NOMO-1 (cell line): ENCODE measurements at regions not wholly inside any gene's neighbourhood (a gene's known extent, or its start where the extent isn't known, plus 50 kb on each side); places are given as distances from the start of the nearest gene placed in this dataset.

Experiments
- DNase-seq, 2 experiments: peaks; one replicate each; lab custom pipeline; 2025; ENCODE audit not compliant: unreplicated experiment in 2 of 2; lab: John Stamatoyannopoulos, UW

DNA sequence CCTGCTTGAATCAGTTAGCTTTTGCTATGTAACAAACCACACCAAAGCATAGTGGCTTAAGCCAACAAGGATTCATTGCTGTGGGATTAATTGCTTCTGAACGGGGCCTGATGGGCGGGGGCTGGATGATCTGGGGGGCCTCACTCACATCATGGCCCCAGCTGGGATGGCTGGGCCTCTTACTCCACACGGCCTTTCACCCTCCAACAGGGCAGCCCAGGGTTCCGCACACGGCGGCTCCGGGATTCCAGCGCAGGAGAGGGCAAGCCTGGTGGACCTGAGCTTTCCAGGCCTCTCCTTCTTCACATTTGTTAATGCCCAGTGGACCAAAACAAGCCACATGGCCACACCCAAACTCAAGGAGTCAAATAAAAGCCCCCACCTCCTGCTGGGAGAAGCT lies 86.3 kb upstream of the PHLPP1 start:
- no peak for DNase-seq

DNA sequence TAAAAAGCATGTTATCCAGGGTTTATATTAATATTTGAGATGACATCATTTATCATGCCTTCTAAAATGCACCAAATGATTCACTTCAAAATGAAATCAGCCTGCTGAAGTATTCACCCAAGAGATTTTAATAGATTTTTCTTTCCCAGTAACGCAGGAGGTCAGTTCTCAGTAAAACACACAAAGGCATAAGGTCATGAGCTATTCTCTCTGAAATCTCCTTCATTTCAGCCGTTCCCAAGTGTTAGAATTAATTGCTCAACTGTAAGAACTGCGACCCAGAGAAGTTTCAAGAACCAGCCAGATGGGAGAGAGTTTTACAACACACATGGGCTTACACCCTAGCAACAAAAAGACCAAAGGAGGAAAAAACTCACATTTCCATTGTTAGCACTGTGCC lies 84.2 kb upstream of the PHLPP1 start:
- DNase-seq = no peak

DNA sequence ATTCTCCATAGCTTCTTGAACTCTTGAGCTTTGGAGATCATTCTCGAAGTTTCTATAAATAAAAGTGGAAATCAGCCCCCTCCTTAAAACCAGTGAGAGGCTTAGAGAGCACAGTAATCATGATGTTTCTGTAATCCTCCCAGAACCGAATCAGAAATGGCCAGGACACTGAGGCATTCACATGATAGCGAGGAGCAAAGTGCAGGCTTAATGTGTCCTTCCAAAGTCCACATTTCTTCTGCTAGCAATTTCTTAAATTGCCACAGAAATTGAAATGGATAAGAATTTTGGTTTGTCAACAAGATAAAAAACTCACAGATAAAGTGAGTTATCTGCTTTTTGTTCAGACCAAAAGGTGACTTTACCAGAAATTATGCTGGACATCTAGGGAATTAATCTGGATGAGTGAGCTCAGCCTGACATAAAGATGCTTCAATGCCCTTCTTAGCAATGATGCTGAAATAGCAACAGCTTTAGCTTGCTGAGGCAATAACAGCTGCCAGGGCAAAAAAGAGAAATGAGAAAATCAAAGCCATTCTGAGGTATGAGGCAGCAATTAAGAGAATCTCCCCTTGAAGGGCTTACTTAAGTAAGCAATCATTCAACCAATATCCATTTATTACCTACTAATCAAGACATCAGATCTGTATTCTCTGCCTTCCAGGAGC lies 82.4 kb upstream of the PHLPP1 start:
- DNase-seq = peak; percentile 14 to 17

DNA sequence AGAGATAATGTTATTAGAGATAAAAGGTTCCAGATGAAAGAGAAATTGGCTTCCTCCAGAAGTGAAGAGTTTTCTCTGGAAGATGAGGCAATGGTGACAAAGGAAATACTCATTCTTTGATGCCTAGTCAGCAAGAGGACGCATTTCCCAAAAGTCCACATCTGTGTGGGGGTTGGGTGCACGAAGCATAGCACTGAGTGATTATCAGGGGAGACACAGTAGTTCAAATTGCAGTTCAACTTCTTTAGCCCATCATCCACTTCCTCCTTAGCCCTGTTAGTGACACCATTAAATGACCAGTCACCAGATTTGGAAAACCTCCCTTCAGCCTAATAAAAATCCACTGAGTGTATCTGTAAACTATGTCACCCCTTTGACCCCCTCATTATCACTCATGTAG lies 80.9 kb upstream of the PHLPP1 start:
- no peak for DNase-seq

DNA sequence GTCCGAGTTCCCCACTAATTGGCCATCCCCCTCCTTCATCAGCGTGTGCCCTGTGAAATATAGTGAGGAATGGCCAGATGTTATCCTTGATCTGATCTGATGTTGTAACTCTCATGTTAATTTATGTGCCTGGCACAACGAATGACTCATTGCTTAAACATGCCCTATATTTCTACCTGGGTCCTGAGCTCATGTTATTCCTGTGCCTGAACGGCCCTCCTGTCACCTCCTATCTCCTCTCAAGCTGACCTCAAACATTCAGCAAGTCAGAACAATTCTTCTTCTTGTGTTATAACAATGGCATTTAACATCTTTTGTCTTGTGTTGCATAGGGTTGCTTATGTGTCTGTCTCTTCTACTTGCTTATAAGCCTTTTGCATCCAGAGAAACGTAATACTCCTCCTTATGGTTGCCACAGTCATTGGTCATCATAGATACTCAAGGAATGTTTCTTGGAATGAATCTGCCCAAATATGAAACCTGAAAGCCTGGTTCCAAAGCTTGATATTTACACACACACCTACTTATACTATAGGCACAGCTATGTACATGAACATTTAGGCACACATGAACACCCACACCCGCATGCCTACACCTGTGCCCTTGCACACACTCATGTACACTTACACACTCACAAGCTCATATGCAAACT lies 80.2 kb upstream of the PHLPP1 start:
- DNase-seq = no peak

DNA sequence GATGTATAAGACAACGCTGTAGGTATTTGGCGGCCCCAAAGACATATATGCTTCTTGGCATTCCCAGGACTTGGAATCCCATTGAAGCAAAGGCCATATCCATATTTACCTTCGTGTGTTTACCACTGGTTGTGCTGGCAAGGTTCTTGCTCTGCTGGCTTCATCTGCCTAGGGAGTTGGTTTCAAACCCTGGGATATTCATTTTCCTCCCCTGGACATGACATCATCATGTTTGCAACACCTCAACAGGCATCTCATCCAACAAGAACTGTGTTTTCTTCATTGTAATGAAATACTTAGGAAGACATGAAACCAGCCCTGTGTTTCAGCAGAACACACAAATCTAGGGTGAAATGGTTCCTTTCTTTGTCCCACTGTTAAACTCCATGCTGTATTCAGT lies 77.9 kb upstream of the PHLPP1 start:
- DNase-seq = no peak

DNA sequence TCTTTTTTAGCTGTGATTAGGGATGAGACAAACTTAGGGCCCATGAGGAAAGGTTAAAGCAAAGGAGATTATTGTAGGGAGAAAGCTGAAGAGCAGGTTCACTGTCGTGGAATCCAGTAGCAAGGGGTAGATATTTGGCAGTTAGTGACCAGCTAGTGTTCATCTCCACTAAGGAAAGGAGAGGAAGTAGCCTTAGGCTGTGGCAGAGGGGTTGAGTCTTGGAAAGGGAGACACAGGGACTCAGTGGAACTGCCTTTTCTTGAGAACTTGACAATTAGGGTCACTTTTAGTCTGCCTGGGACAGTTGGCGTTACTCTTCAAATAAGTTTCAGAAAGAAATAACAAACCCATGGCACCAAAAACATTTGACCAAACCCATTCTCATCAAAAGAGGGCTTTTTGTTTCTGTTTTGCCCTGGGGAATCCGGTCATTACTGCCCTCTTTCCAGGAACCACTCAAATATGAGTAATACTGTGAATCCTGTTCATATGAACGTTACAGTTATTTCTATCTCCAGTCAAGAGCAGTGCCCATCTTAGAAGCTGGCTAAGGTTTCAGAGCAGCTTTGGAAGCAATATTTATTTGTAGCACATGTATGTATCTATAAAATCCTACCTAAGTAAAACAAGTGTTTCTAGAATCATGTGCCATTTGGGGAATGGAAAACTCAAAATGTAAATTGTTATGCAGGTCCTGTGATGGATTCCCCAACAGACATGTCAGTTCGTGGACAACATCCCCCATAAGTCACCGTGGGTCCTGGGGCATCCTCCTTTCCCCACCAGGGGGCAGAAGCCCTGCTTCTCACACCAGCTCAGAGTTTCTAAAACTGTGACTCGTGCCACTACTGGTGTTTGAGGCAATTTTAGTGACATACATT lies 77.3 kb upstream of the PHLPP1 start:
- peak; percentile 16 to 41 for DNase-seq

DNA sequence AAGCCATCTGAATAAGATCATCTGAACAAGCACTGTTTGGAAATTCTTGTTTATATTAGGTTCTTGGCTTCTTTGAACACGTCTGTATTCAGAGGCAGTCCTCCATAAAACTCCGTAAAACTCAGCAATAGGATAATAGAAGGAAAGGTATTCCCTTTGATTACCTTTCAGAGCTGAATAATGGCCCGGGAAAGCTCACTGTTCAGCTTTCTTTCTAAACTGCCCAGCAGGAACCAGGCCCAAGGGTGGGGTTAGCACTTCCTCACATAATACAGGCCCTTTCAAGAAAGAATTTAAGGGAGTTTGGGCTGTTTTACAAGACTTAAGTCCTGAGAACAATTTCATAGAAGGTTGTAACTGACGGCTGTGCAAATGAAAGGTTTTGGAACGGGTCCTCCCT lies 72.2 kb upstream of the PHLPP1 start:
- DNase-seq = no peak

DNA sequence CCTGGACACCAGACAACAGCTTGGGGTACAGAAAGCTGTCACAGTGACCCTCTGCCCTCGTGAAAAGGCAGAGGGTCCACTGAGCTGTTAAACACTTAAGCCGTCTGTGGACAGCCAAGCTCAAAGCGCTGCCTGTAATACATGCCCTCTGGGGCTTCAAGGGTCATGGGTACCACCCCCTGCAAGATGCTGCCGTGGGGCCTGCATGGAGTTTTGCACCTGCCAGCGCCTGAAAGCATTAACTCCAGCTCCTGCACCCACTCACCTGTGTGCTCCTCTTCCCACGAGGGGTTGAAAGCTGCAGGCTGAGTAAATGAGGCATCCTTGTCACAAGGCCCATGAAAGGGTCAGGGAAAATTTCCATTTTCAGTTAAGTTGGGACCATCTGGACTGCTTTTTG lies 70.6 kb upstream of the PHLPP1 start:
- DNase-seq = no peak

DNA sequence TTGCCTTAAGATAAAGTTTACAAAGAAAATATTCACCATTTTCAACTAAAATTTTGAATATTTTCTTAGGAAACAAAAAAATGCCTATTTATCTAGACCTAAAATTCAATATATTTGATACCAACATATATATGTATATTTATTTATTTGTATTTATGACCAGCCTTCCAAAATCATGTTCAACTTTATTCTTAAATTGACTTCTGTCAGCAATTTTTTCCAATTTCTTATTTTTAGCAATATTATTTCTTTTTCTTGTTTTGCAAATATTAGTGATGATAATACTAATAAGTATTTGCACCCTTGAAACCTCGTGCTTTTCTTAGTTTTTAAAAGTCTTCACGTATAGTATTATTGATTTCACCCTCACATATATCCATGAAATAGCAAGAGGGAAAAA lies 68.2 kb upstream of the PHLPP1 start:
- no peak for DNase-seq

DNA sequence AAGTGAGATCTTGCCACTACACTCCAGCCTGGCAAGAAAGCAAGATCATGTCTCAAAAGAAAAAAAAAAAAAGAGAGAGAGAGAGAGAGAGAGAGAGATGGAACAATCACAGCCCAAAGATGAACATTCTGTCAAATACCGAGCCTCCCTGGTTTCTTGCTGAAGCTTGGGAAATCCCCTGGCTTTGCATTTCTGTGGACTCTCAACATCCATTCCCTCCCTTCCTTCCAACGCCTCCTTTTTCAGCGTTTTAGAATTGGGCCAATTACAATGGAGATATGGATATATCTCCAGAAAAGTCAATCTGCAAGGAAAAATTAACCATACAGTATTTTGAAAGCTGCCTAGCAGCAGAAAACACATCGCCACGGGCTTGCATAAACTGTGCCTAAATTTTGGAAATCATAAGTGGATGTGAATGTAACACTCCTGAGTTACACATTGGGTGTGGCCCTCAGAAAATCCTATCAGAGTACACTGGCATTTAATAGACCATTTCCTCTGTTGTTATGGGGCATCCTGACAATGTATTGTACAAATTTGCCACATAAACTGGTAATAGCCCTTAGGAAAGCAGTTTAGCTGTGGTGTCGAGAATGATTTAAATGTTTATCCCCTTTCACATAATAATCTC lies 67.2 kb upstream of the PHLPP1 start:
- no peak for DNase-seq

DNA sequence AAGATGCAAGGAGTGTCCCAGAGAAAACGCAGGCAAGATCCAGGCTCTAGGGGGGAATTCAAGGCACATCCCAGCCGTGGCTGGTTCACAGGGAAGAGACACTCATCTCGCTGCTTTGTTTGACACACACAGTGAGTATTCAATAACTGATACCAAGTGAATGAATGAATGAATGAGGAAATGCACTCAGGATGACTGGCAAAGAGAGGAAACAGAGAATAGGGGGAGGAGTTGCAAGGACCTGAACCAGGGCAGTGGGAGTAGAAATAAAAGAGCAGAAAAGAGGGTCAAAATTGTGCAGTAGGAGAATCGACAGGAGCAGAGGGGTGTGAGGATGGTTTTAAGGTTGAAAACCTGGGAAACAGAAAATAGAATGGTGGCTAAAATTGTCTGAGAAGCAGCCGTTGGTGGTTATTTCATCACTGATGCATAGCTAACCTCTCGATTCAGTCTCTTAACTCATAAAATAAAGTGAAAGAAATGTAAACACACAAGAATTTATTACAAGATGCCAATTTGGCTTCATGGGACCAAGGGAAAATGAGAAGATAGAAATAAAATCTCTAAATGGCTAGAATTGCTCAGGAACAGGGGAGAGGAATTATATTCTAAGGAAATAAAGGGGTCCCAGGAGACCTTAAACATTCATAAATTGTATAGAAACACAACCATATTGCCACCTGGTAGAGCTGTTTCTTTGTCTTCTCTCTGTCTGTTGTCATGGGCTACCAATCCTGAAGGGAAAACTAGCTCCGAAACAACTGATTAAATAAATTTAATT lies 63.9 kb upstream of the PHLPP1 start:
- peak; percentile 7 to 47 for DNase-seq

DNA sequence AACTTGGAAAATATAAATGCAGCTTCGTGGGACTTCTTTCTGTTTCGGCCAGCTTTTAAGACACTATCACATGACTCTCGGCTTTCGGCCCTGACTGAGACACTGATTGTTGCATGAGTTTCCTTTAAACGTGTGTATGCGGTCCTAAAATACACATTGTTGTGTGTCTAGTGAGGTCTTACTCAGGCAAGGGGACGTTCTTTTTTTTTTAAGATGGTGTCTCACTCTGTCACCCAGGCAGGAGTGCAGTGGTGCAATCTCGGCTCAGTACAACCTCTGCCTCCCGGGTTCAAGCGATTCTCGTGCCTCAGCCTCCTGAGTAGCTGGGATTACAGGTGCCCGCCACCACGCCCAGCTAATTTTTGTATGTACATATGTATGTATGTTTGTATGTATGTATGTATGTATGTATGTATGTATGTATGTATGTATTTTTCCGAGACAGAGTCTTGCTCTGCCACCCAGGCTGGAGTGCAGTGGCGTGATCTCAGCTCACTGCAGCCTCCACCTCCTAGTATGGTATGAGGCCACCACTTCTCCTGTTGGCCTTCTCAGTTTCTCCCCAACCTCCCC lies 63.2 kb upstream of the PHLPP1 start:
- DNase-seq = peak; percentile 21 to 43

DNA sequence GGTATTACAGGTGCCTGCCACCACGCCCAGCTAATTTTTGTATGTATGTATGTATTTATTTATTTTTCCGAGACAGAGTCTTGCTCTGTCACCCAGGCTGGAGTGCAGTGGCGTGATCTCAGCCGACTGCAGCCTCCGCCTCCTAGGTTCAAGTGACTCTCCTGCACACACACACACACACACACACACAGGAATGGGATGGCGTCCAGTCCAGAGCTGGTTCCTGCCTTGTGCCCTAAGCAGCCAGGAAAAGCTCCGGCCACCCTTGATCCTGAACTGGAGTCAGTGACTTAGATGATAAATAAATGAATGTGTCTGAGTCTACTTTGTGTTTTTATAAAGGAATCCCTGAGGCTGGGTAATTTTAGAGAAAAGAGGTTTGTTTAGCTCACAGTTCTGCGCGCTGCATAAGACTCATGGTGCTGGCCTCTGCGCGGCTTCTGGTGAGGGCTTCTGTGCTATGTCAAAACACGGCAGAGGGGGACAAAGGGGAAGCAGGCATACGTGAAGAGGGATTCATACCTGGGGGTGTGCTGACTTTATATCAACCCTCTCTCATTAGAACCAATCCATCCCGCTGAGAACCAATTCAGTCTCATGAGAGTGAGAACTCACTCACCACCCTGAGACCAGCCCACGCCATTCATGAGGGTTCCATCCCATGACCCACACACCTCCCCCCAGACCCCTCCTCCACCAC lies 59.7 kb upstream of the PHLPP1 start:
- DNase-seq = no peak

DNA sequence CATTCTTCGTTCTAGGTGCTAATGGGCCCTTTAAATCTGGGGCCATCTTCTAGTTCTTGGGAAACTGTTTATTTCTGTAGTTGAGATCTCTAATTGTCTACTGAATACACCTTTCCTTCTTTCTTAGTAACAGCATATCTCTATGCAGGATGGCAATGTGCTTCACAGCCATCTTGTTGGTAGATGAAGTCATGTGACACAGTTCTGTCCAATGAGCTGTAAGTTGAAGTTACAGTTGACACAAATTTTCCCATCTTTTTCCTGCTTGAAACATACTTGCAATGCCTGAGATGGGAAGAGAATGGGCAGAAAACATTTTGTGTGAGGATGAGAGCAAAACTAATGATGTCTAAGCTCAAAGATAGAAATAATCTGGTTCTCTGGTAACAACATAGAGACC lies 57.3 kb upstream of the PHLPP1 start:
- no peak for DNase-seq

DNA sequence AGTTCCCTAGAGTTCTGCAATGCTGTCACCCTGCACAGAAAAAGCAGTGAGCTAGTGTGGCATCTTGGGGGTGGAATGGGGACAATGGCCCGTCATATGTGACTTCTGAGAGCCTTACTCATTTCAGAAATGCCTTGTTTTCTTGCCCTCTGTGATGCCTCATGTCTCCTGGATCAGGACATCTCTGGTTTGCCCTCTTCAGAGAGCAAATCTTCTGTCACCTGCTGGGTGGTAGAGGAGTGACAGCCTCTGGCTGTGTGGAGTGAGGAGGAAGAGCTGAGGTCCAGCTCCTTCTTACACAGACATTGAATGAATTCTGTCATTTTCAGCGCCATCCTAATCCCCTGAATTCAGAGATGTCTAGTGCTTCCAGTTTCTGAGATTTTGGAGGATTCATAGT lies 55.6 kb upstream of the PHLPP1 start:
- DNase-seq = no peak

DNA sequence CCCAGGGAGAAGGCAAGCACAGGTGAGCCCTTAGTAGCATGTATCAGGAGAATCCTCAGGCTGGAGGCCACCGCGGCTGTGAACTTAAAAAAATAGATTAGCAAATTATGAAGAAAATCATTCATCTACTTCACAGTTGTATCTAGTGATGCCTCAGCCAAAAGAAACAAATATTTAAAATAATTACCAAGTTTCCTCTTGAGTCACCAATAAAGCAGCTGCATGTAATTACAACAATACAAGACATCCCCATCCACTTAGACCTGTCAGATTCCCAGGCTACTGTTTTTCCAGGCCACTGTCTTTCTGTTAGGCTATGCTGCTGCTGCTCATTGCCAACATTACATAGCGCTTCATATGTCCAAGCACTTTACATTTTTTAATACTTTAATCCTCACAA lies 54.6 kb upstream of the PHLPP1 start:
- no peak for DNase-seq

DNA sequence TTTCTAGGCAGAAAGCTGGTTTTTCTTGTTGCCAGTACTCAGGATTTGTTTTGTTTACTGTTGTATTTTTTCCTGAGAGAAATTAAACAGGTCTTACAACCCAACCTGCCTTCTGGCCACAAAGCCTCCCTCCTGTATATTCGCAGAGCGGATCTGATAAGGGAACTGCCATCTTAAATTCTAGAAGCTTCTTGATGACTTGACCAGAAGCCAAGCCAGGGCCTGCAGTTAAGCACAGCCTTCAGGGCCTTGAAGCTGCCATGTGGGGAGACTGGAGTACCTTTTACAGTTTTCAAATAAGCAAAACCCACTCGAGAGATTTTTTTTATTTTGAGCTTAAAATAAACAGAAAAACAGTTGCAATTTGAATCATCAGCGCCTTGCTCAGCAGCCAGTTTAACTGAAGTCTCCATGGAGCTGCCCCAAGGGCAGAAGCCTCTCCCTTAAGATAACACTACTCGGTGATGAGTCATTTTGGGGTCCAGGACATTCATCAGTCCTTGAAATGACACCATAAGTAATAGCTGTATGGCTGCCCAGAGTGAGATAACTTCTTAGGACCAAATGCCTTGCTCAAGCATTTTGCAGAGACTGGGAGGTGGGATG lies 51.5 kb upstream of the PHLPP1 start:
- no peak for DNase-seq

DNA sequence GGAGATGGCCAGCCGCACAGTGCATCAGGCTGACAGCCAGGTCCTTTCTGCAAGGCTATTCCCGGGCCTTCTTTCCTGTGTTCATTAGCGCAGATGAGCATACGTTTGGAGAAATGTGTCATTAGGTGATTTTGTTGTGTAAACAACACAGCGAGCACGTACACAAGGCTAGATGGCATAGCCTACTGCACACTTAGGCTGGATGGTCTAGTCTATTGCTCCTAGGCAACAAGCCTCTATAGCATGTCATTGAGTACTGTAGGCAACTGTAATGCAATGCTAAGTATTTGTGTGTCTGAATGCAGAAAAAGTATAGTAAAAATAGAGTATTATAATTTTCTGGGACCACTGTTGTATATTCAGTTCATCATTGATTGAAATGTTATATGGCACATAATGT lies 50.9 kb upstream of the PHLPP1 start:
- DNase-seq = no peak
